GM23248 (cell line): ENCODE measurements at regions not wholly inside any gene's neighbourhood (a gene's known extent, or its start where the extent isn't known, plus 50 kb on each side); places are given as distances from the start of the nearest gene placed in this dataset.

Experiments
- EZH2 ChIP-seq: fragments of 200-600 bp; sonication (generic); IDR thresholded peaks from 2 replicates; pipeline ENCODE4 v1.6.1; 2018; ENCODE audit warnings: antibody characterized with exemption, mild to moderate bottlenecking; ENCODE audit not compliant: insufficient read depth, poor library complexity, severe bottlenecking
- EZH2phosphoT487 ChIP-seq: fragments of 200-600 bp; sonication (generic); IDR thresholded peaks from 2 replicates; pipeline ENCODE4 v1.6.1; 2018; ENCODE audit warnings: antibody characterized with exemption, moderate library complexity, mild to moderate bottlenecking, low read depth; ENCODE audit not compliant: insufficient read depth

GRCh38 chr12:13630354-13630753 lies 351.0 kb downstream of the GRIN2B start:
- TF ChIP-seq EZH2 (no peak), EZH2phosphoT487 (no peak)
